ENCODE measurements at regions not wholly inside any gene's neighbourhood (a gene's known extent, or its start where the extent isn't known, plus 50 kb on each side); places are given as distances from the start of the nearest gene placed in this dataset.

GRCh38 chr3:115236496-115236895, 89.4 kb upstream of the ZBTB20 start:
- Histone ChIP-seq H3K4me3 (ENCODE audit: insufficient read depth, low read depth, low read length) (no peak overlapping the region), H3K56ac (ENCODE audit: extremely low read depth, insufficient read depth, low read length) (no peak overlapping the region), H3K4me1 (ENCODE audit: control insufficient read depth, insufficient read depth, low read length) (no peaks in the 10 kb centered on the region), H3K27ac (ENCODE audit: insufficient read depth, low read length) (no peak overlapping the region), H3K18ac (ENCODE audit: low read depth, low read length) (no peak overlapping the region), H2BK5ac (ENCODE audit: low read depth, low read length, poor library complexity, severe bottlenecking) (no peak overlapping the region), H3K36me3 (ENCODE audit: control insufficient read depth, insufficient read depth, low read length) (no peaks in the 10 kb centered on the region), H2AK9ac (replicated peaks; ENCODE audit: low read depth, low read length, poor library complexity) (no peak overlapping the region), H3K4ac (ENCODE audit: low read depth, low read length) (no peak overlapping the region), H2BK20ac (ENCODE audit: low read depth, low read length) (no peak overlapping the region), H3K79me1 (ENCODE audit: low read depth in 1 of 2, low read length in 2 of 2) (no peaks in the 10 kb centered on the region), H3K14ac (replicated peaks; ENCODE audit: low read depth, low read length) (no peak overlapping the region), H4K5ac (ENCODE audit: low read depth, low read length) (no peak overlapping the region), H4K91ac (ENCODE audit: insufficient read depth, low read depth, low read length) (no peak overlapping the region), H3K23ac (ENCODE audit: low read depth, low read length) (no peak overlapping the region), H3K9ac (ENCODE audit: low read depth, low read length) (no peak overlapping the region), H2AFZ (replicated peaks; ENCODE audit: low read length, poor library complexity) (no peak overlapping the region), H3K9me3 (ENCODE audit: control insufficient read depth, insufficient read depth, low read length) (no peaks in the 10 kb centered on the region), H3K4me2 (ENCODE audit: low read depth, low read length) (no peak overlapping the region), H4K8ac (ENCODE audit: low read depth in 2 of 2, low read length in 2 of 2) (no peak overlapping the region), H3K27me3 (ENCODE audit: control insufficient read depth, insufficient read depth, low read length) (no peaks in the 10 kb centered on the region), H3K9me1 (ENCODE audit: insufficient read depth, low read length) (no peaks in the 10 kb centered on the region), H2BK120ac (ENCODE audit: low read depth, low read length) (no peak overlapping the region), H2AK5ac (ENCODE audit: low read depth, low read length) (no peak overlapping the region), H2BK15ac (ENCODE audit: low read depth, low read length) (no peak overlapping the region), H4K20me1 (ENCODE audit: insufficient read depth, low read length) (no peaks in the 10 kb centered on the region)
- BruUV-seq (replicated peaks): no TSS peak
- in situ Hi-C loops (cut with MboI; ENCODE audit: low sequenced_read_pairs): no loop called here
- ChIA-PET CTCF (no interaction called here), POLR2A (ENCODE audit: unreplicated experiment) (no interaction called here)
- dilution Hi-C loops (cut with HindIII; ENCODE audit: low sequenced_read_pairs, unreplicated experiment): no loop called here
- WGBS, 2 experiments (ENCODE audit: extremely low coverage in 2 of 2, insufficient read length in 1 of 2): no CpG with 5 or more reads among the region's 2 CpGs
- intact Hi-C loops (cut with micrococcal nuclease): no loop called here
- no peak for TF ChIP-seq RFX5 (IDR thresholded peaks at IDR 0.05; ENCODE audit: low read depth, low read length)
- TF ChIP-seq MXI1 (IDR thresholded peaks at IDR 0.05; ENCODE audit: borderline replicate concordance, low read depth, low read length): no peak
- no peak for TF ChIP-seq CHD1 (IDR thresholded peaks at IDR 0.05; ENCODE audit: low read depth, low read length)
- no peak for ATAC-seq (ENCODE audit: low read depth)
- DNase-seq: no peak
